ENCODE measurements at regions not wholly inside any gene's neighbourhood (a gene's known extent, or its start where the extent isn't known, plus 50 kb on each side); places are given as distances from the start of the nearest gene placed in this dataset.

DNA sequence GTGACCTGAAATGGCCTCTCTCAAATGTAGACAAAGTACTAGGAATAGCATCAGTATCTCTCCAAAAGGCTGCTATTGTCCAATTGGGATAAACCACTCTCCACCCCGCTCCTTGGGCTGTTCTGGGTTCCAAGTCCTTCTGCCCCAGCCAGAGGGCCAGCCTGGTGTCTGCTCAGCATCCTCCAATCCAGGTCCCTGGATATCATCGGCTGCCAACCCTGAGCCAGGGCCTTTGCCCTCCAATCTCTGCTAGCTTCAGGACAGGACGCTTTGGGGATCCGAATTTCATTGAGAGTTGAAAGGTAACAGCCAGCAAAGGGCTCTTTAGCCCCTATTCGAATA, 119.3 kb upstream of the ADPGK start:
- Histone ChIP-seq H3K9ac (ENCODE audit: insufficient read depth, low read length, poor library complexity, severe bottlenecking) (no peak overlapping the region), H4K20me1 (ENCODE audit: insufficient read depth, low read length) (no peaks in the 10 kb centered on the region), H3K4me1 (ENCODE audit: control insufficient read depth in 1 of 2, insufficient read depth in 2 of 2, low read length in 2 of 2) (no peaks in the 10 kb centered on the region), H3K4me3 (replicated peaks in 1 of 3; ENCODE audit: low read depth in 2 of 3, low read length in 3 of 3) (no peak overlapping the region), H2AFZ (ENCODE audit: insufficient read depth, low read depth, low read length, poor library complexity, severe bottlenecking) (no peak overlapping the region), H3K27me3 (ENCODE audit: control insufficient read depth in 2 of 2, insufficient read depth in 2 of 2, low read length in 2 of 2) (peaks cover 7 to 22% of the 10 kb centered on the region in 2 donors), H3K4me2 (replicated peaks; ENCODE audit: extremely low read depth, low read length, poor library complexity, severe bottlenecking) (no peak overlapping the region), H3K9me3 (replicated peaks in 1 of 2; ENCODE audit: control insufficient read depth in 1 of 2, insufficient read depth in 1 of 2, low read length in 2 of 2) (no peaks in the 10 kb centered on the region), H3K27ac (ENCODE audit: low read depth in 1 of 2, low read length in 2 of 2) (no peak overlapping the region), H3K79me2 (ENCODE audit: insufficient read depth, low read length) (no peaks in the 10 kb centered on the region), H3K36me3 (replicated peaks in 1 of 2; ENCODE audit: control insufficient read depth in 1 of 2, insufficient read depth in 2 of 2, low read length in 2 of 2) (no peaks in the 10 kb centered on the region)
- Mint-ChIP-seq H3K4me3 (peak overlapping the region in 1 of 2 donors; percentile 52), H3K4me1 (no peaks in the 10 kb centered on the region), H3K27ac (no peak overlapping the region), H3K9me3 (peaks cover 0 to 5% (median 2%) of the 10 kb centered on the region in 7 donors), H3K36me3 (no peaks in the 10 kb centered on the region), H3K27me3 (ENCODE audit: low read depth in 3 of 3) (peaks cover 20 to 47% (median 26%) of the 10 kb centered on the region in 3 donors)
- intact Hi-C loops (cut with micrococcal nuclease), result no loop called here
- TF ChIP-seq, protein P1, sequence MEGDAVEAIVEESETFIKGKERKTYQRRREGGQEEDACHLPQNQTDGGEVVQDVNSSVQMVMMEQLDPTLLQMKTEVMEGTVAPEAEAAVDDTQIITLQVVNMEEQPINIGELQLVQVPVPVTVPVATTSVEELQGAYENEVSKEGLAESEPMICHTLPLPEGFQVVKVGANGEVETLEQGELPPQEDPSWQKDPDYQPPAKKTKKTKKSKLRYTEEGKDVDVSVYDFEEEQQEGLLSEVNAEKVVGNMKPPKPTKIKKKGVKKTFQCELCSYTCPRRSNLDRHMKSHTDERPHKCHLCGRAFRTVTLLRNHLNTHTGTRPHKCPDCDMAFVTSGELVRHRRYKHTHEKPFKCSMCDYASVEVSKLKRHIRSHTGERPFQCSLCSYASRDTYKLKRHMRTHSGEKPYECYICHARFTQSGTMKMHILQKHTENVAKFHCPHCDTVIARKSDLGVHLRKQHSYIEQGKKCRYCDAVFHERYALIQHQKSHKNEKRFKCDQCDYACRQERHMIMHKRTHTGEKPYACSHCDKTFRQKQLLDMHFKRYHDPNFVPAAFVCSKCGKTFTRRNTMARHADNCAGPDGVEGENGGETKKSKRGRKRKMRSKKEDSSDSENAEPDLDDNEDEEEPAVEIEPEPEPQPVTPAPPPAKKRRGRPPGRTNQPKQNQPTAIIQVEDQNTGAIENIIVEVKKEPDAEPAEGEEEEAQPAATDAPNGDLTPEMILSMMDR (IDR thresholded peaks at IDR 0.05), result no peak
- 95% methylated on average over 4 of the region's 5 CpGs for WGBS (ENCODE audit: insufficient coverage)
- no peak for DNase-seq

DNA sequence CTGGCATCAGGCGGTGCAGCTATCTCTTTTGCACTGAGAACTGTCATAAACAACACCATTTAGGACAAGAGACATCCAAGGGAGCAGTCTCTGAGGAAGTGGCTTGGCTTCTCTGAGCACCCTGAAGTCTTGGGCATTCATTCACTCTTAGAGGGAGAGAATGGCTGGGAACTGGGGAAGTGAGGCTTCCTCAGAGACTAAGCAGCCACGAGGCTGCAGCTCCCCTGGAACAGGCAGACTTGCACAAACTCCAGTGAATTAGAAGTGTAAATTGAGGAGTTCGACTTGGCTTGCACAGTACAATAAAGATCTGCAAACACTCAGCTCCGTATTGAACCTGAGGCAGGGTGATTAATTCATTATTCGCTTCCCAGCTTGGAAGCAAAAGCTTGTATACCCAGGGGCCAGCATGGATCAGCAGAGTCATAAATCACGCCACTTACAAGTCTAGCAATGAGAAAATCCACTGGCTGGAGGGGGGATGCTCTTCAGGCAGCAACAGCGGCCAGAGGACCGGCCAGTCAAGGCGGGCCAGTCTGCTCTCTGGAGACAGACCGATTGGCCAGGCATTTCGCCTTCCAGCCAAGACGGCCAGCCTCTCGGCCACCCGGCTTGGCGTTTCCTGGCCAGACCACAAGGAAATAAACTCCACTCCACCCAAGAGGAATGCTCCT, 118.8 kb upstream of the ADPGK start:
- Histone ChIP-seq H3K9me3 (replicated peaks in 1 of 2; ENCODE audit: control insufficient read depth in 1 of 2, insufficient read depth in 1 of 2, low read length in 2 of 2) (no peaks in the 10 kb centered on the region), H4K20me1 (ENCODE audit: insufficient read depth, low read length) (no peaks in the 10 kb centered on the region), H3K4me2 (replicated peaks; ENCODE audit: extremely low read depth, low read length, poor library complexity, severe bottlenecking) (no peak overlapping the region)

More for the DNA sequence above, 118.8 kb upstream of the ADPGK start:
- 24% methylated on average over 11 of the region's 15 CpGs for WGBS (ENCODE audit: insufficient coverage)
- Histone ChIP-seq H3K4me3 (replicated peaks in 1 of 3; ENCODE audit: low read depth in 2 of 3, low read length in 3 of 3) (no peak overlapping the region), H3K36me3 (replicated peaks in 1 of 2; ENCODE audit: control insufficient read depth in 1 of 2, insufficient read depth in 2 of 2, low read length in 2 of 2) (no peaks in the 10 kb centered on the region), H3K9ac (ENCODE audit: insufficient read depth, low read length, poor library complexity, severe bottlenecking) (no peak overlapping the region), H3K27ac (ENCODE audit: low read depth in 1 of 2, low read length in 2 of 2) (no peak overlapping the region), H3K4me1 (ENCODE audit: control insufficient read depth in 1 of 2, insufficient read depth in 2 of 2, low read length in 2 of 2) (no peaks in the 10 kb centered on the region), H3K27me3 (ENCODE audit: control insufficient read depth in 2 of 2, insufficient read depth in 2 of 2, low read length in 2 of 2) (peaks cover 9 to 22% of the 10 kb centered on the region in 2 donors), H2AFZ (ENCODE audit: insufficient read depth, low read depth, low read length, poor library complexity, severe bottlenecking) (no peak overlapping the region), H3K79me2 (ENCODE audit: insufficient read depth, low read length) (no peaks in the 10 kb centered on the region)
- Mint-ChIP-seq H3K4me3 (no peak overlapping the region), H3K27me3 (ENCODE audit: low read depth in 3 of 3) (peaks cover 20 to 43% (median 26%) of the 10 kb centered on the region in 3 donors), H3K4me1 (no peaks in the 10 kb centered on the region), H3K27ac (no peak overlapping the region), H3K9me3 (peaks cover 0 to 5% (median 2%) of the 10 kb centered on the region in 7 donors), H3K36me3 (no peaks in the 10 kb centered on the region)
- DNase-seq, result no peak
- intact Hi-C loops (cut with micrococcal nuclease), result no loop called here
- TF ChIP-seq, protein P1 (IDR thresholded peaks at IDR 0.05), result no peak
